ENCODE measurements at regions not wholly inside any gene's neighbourhood (a gene's known extent, or its start where the extent isn't known, plus 50 kb on each side); places are given as distances from the start of the nearest gene placed in this dataset.
"Not testable (repeated sequence)": the region's sequence is repeated elsewhere in the genome, so short reads cannot be mapped to it uniquely, and the experiment has no call there.

- no peak for DNase-seq
Measured at GRCh38 chrX:143935601-143936000, 51.7 kb downstream of the UBE2NL start.

GRCh38 chrX:143940119-143940518 lies 56.2 kb downstream of the UBE2NL start:
- DNase-seq, result no peak

GRCh38 chrX:143945171-143945570 lies 61.3 kb downstream of the UBE2NL start:
- no peak for DNase-seq

- DNase-seq, result no peak
Measured at GRCh38 chrX:143964549-143964948, 80.7 kb downstream of the UBE2NL start.

- DNase-seq, result no peak
Measured at GRCh38 chrX:143988356-143988755, 104.5 kb downstream of the UBE2NL start.

- DNase-seq, result no peak
Measured at GRCh38 chrX:143994206-143994605, 110.3 kb downstream of the UBE2NL start.

- DNase-seq, result no peak
Measured at GRCh38 chrX:143998261-143998660, 114.4 kb downstream of the UBE2NL start.

- DNase-seq, result no peak
Measured at GRCh38 chrX:144006811-144007210, 122.9 kb downstream of the UBE2NL start.

GRCh38 chrX:144040793-144041192 lies 156.9 kb downstream of the UBE2NL start:
- no peak for DNase-seq

- no peak for DNase-seq
Measured at GRCh38 chrX:144042271-144042670, 158.4 kb downstream of the UBE2NL start.

- DNase-seq, result no peak
Measured at GRCh38 chrX:144075432-144075831, 191.6 kb downstream of the UBE2NL start.

- not testable (repeated sequence) for DNase-seq
Measured at GRCh38 chrX:144082237-144082636, 198.4 kb downstream of the UBE2NL start.

GRCh38 chrX:144089674-144090073 lies 205.8 kb downstream of the UBE2NL start:
- DNase-seq, result not testable (repeated sequence)

- DNase-seq, result not testable (repeated sequence)
Measured at GRCh38 chrX:144092116-144092515, 208.2 kb downstream of the UBE2NL start.

GRCh38 chrX:144119490-144119889 lies 235.6 kb downstream of the UBE2NL start:
- not testable (repeated sequence) for DNase-seq

- not testable (repeated sequence) for DNase-seq
Measured at GRCh38 chrX:144121566-144121965, 237.7 kb downstream of the UBE2NL start.

- not testable (repeated sequence) for DNase-seq
Measured at GRCh38 chrX:144127570-144128169, 243.8 kb downstream of the UBE2NL start.

- not testable (repeated sequence) for DNase-seq
Measured at GRCh38 chrX:144129511-144129910, 245.6 kb downstream of the UBE2NL start.

- DNase-seq, result not testable (repeated sequence)
Measured at GRCh38 chrX:144130507-144130906, 246.6 kb downstream of the UBE2NL start.

- DNase-seq, result not testable (repeated sequence)
Measured at GRCh38 chrX:144131080-144131479, 247.2 kb downstream of the UBE2NL start.

- DNase-seq, result not testable (repeated sequence)
Measured at GRCh38 chrX:144134448-144135119, 250.7 kb downstream of the UBE2NL start.

GRCh38 chrX:144154474-144154873 lies 270.6 kb downstream of the UBE2NL start:
- DNase-seq, result not testable (repeated sequence)

- not testable (repeated sequence) for DNase-seq
Measured at GRCh38 chrX:144185197-144185596, 301.3 kb downstream of the UBE2NL start.

GRCh38 chrX:144188489-144188888 lies 304.6 kb downstream of the UBE2NL start:
- DNase-seq, result not testable (repeated sequence)

- DNase-seq, result not testable (repeated sequence)
Measured at GRCh38 chrX:144197057-144197456, 313.2 kb downstream of the UBE2NL start.

Data from eye (tissue), 1 donor.